Activated B cell treated with CpG ODN at 0.5 μM for 24 hours (primary cell): ENCODE measurements at regions not wholly inside any gene's neighbourhood (a gene's known extent, or its start where the extent isn't known, plus 50 kb on each side); places are given as distances from the start of the nearest gene placed in this dataset.

Experiments used
- ATAC-seq: fragments of 200-7000 bp; cut with Tn5 transposase; one replicate; pipeline ENCODE4 v1.10.0; 2021; ENCODE audit warnings: low read depth, mild to moderate bottlenecking, moderate library complexity
- CTCF ChIA-PET: fragments of 350-600 bp; sonication (Branson Sonifier 250); formaldehyde crosslinking; loops from one replicate; lab custom pipeline; 2021; ENCODE audit warnings: antibody characterized with exemption; lab: Charles Lee
- POLR2A ChIA-PET: fragments of 350-600 bp; sonication (Branson Sonifier 250); formaldehyde crosslinking; loops from one replicate; lab custom pipeline; 2021; ENCODE audit warnings: antibody characterized with exemption; lab: Charles Lee
- DNase-seq: peaks from one replicate; pipeline ENCODE4 v3.0.0; 2022
- H3K27ac Mint-ChIP-seq: one replicate; pipeline ENCODE4 v1.8.0; 2020; ENCODE audit warnings: mixed read lengths
- H3K27me3 Mint-ChIP-seq: one replicate; pipeline ENCODE4 v1.8.0; 2021; ENCODE audit warnings: mixed read lengths
- H3K36me3 Mint-ChIP-seq: one replicate; pipeline ENCODE4 v1.8.0; 2021; ENCODE audit warnings: low read depth, mixed read lengths
- H3K4me1 Mint-ChIP-seq: one replicate; pipeline ENCODE4 v1.8.0; 2021; ENCODE audit warnings: mixed read lengths
- H3K4me3 Mint-ChIP-seq: one replicate; pipeline ENCODE4 v1.8.0; 2020; ENCODE audit warnings: mild to moderate bottlenecking, mixed read lengths
- H3K9me3 Mint-ChIP-seq: one replicate; pipeline ENCODE4 v1.8.0; 2020; ENCODE audit warnings: mixed read lengths
- CTCF ChIP-seq: fragments of 200-600 bp; IDR thresholded peaks from one replicate; pipeline ENCODE4 v1.8.0; 2022; ENCODE audit warnings: antibody characterized with exemption, mild to moderate bottlenecking
- intact Hi-C: fragments of 100-400 bp; cut with micrococcal nuclease; formaldehyde crosslinking; loops from one replicate; pipeline ENCODE4 v1.15.1; 2024

GRCh38 chr2:221787561-221787960, 215.5 kb upstream of the EPHA4 start:
- Mint-ChIP-seq H3K27me3 (no peaks in the 10 kb centered on the region), H3K4me1 (no peaks in the 10 kb centered on the region), H3K9me3 (peaks cover 4% of the 10 kb centered on the region), H3K36me3 (no peaks in the 10 kb centered on the region), H3K4me3 (no peak overlapping the region), H3K27ac (no peak overlapping the region)
- TF ChIP-seq CTCF, result no peak
- intact Hi-C loops, result no loop called here
- ChIA-PET POLR2A (no interaction called here), CTCF (no interaction called here)
- ATAC-seq, result no peak
- DNase-seq, result no peak

GRCh38 chr2:221786297-221786926, 214.3 kb upstream of the EPHA4 start:
- H3K9me3 Mint-ChIP-seq, result peaks cover 2% of the 10 kb centered on the region
- H3K36me3 Mint-ChIP-seq, result no peaks in the 10 kb centered on the region
- ChIA-PET POLR2A (no interaction called here), CTCF (no interaction called here)
- ATAC-seq, result no peak
- intact Hi-C loops, result no loop called here
- H3K4me1 Mint-ChIP-seq, result no peaks in the 10 kb centered on the region
- no peak for TF ChIP-seq CTCF
- no peak for DNase-seq
- no peaks in the 10 kb centered on the region for H3K27me3 Mint-ChIP-seq
- no peak overlapping the region for H3K27ac Mint-ChIP-seq
- H3K4me3 Mint-ChIP-seq, result no peak overlapping the region

- no peak for DNase-seq
- POLR2A ChIA-PET, result no interaction called here
- TF ChIP-seq CTCF, result no peak
- CTCF ChIA-PET, result no interaction called here
- no peaks in the 10 kb centered on the region for H3K36me3 Mint-ChIP-seq
- intact Hi-C loops, result no loop called here
- H3K27me3 Mint-ChIP-seq, result no peaks in the 10 kb centered on the region
- H3K4me1 Mint-ChIP-seq, result no peaks in the 10 kb centered on the region
- no peak overlapping the region for H3K4me3 Mint-ChIP-seq
- no peak for ATAC-seq
- no peak overlapping the region for H3K27ac Mint-ChIP-seq
- H3K9me3 Mint-ChIP-seq, result no peaks in the 10 kb centered on the region
Measured at GRCh38 chr2:221780281-221780688, 208.2 kb upstream of the EPHA4 start.

- TF ChIP-seq CTCF, result no peak
- ChIA-PET CTCF (no interaction called here), POLR2A (no interaction called here)
- Mint-ChIP-seq H3K27me3 (no peaks in the 10 kb centered on the region), H3K9me3 (no peaks in the 10 kb centered on the region), H3K27ac (no peak overlapping the region), H3K36me3 (no peaks in the 10 kb centered on the region), H3K4me3 (no peak overlapping the region), H3K4me1 (no peaks in the 10 kb centered on the region)
- no peak for ATAC-seq
- no peak for DNase-seq
- intact Hi-C loops, result no loop called here
Measured at GRCh38 chr2:221779614-221780067, 207.5 kb upstream of the EPHA4 start.

- H3K27me3 Mint-ChIP-seq, result no peaks in the 10 kb centered on the region
- no peak for DNase-seq
Measured at GRCh38 chr2:221778025-221778424, 205.9 kb upstream of the EPHA4 start.

More at GRCh38 chr2:221778025-221778424, 205.9 kb upstream of the EPHA4 start:
- POLR2A ChIA-PET, result no interaction called here
- Mint-ChIP-seq H3K9me3 (no peaks in the 10 kb centered on the region), H3K4me3 (no peak overlapping the region), H3K36me3 (no peaks in the 10 kb centered on the region), H3K27ac (no peak overlapping the region), H3K4me1 (no peaks in the 10 kb centered on the region)
- no peak for TF ChIP-seq CTCF
- ATAC-seq, result no peak
- intact Hi-C loops, result no loop called here
- CTCF ChIA-PET, result no interaction called here
